NB4 (cell line): ENCODE measurements at regions not wholly inside any gene's neighbourhood (a gene's known extent, or its start where the extent isn't known, plus 50 kb on each side); places are given as distances from the start of the nearest gene placed in this dataset.

ENCODE experiments used
- CTCF ChIP-seq: IDR thresholded peaks from one replicate; pipeline ENCODE4 v1.5.1; 2012; ENCODE audit warnings: low read depth, low read length
- MAX ChIP-seq: IDR thresholded peaks from 2 replicates; pipeline ENCODE4 v1.6.1; 2011; ENCODE audit warnings: low read depth, low read length
- MYC ChIP-seq: IDR thresholded peaks from 2 replicates; pipeline ENCODE4 v1.6.1; 2011; ENCODE audit warnings: low read depth, low read length
- POLR2A ChIP-seq: IDR thresholded peaks from 2 replicates; pipeline ENCODE4 v1.6.1; 2011; ENCODE audit warnings: mild to moderate bottlenecking; ENCODE audit not compliant: insufficient read length; ENCODE audit errors: extremely low read depth

GRCh38 chr4:124431653-124432192 is 280.8 kb downstream of the ANKRD50 start:
- TF ChIP-seq CTCF (no peak), MAX (no peak), POLR2A (no peak), MYC (no peak)
